HG02884 (cell line): ENCODE measurements at regions not wholly inside any gene's neighbourhood (a gene's known extent, or its start where the extent isn't known, plus 50 kb on each side); places are given as distances from the start of the nearest gene placed in this dataset.

ENCODE experiments used
- ATAC-seq: cut with Tn5 transposase; IDR thresholded peaks from one replicate; pipeline ENCODE4 v1.9.1; 2021; ENCODE audit warnings: mild to moderate bottlenecking, moderate library complexity; ENCODE audit not compliant: unreplicated experiment

GRCh38 chr2:8162552-8162951 lies 519.3 kb upstream of the ID2 start:
- ATAC-seq, result no peak

GRCh38 chr2:8165550-8165949 lies 516.3 kb upstream of the ID2 start:
- ATAC-seq, result no peak

- no peak for ATAC-seq
These were observed 513.7 kb upstream of the ID2 start for GRCh38 chr2:8168022-8168717.

DNA sequence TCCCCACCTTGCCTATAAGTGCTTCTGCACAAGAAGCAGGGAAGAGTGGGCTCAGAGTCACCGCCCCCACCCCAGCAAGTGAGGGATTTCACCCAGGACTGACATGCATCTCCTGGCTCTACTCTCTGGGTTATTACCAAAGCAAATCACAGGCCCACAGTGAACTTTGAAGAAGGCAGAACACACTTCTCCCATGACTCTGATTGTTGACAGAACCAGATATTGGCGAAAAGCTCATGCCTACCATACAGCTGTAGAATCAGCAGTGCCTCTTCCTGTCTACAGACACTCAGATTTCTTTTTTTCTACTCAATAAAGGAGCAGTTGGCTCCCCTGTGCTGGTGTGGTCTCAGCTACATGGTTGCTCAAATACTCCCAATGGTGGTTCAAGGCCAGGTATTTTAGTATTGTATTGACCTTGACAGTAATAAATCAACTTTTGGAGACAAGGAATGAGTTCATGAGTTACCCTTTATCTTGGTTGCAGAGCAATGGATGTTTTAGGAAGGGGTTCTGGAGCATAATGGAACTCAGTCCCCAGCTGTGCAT lies 512.9 kb upstream of the ID2 start:
- ATAC-seq, result no peak

DNA sequence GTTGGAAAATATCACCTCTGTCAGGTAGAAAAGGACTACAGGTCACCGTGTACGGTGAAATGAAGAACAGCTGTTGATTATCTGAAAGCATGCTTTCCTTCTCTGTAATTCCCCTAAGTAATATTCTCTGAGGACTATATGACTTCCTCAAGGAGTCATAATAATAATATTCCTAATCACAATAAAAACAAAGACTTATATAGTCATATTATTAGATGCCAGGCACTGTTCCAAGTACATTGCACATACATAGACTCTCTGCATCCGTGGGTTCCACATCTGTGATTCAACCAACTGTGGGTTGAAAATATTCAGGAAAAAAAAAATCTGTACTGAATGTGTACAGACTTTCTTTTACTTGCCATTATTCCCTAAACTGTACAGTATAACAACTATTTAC lies 512.4 kb upstream of the ID2 start:
- ATAC-seq, result no peak

DNA sequence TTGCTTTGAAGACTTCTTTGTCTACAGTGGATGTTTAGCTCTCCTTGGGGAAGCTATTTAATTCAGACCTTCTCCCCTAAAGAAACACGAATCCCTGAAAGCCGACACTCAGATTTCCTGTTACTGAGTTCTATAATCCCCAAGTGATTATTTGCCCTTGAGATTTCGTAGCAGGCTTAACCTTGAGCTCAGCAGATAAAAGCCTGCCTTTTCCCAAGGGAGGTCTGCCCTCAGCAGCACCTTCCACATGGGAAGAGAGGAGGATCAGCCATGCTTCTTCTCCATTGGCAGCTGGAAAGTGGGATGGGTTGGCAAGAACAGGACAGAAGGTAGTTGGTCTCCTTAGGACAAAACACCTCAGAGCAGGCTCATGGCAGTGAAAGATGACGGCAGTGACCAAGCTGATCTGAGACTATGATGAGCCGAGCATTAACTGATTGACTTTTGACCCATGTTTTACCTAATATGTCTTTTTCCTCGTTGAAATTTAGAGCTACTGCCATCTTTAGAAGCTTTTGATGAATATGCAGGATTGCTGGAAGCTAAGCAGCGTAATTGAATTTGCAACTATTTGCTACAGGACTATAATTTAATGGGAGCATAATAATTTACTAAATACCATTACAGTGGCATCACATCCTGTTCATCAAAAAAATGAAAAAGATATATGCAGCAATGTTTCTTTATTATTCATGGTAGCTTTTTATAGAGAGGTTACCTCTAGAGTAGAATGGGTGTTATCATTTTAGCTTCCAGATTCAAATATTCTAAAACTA lies 511.1 kb upstream of the ID2 start:
- ATAC-seq, result no peak

GRCh38 chr2:8171608-8172007 lies 510.2 kb upstream of the ID2 start:
- no peak for ATAC-seq

DNA sequence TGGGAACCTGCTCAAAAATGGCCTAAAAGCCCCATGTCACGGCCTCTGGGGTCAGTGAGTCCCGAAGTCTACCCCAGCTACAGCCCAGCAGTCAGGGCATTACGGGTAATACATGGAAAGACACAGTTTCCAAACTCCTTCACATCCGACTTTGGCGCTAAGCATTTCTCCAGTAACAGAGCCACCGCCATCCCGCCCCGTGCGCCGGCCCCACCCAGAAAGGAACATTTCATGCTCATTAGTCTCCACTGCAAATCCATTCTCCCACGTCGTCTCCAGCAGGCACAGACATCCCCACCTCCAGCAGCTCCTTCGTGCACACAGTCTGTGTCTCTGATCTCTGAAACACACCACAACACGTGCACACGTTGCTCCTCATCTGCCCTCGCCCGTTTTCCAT lies 509.2 kb upstream of the ID2 start:
- ATAC-seq, result no peak

- ATAC-seq, result no peak
These were observed 507.1 kb upstream of the ID2 start for GRCh38 chr2:8174641-8175257.

- ATAC-seq, result no peak
These were observed 505.0 kb upstream of the ID2 start for GRCh38 chr2:8176887-8177286.

- ATAC-seq, result no peak
These were observed 504.3 kb upstream of the ID2 start for GRCh38 chr2:8177566-8177965.

GRCh38 chr2:8178911-8179310 lies 502.9 kb upstream of the ID2 start:
- no peak for ATAC-seq

- ATAC-seq, result no peak
These were observed 492.5 kb upstream of the ID2 start for GRCh38 chr2:8189316-8189715.

DNA sequence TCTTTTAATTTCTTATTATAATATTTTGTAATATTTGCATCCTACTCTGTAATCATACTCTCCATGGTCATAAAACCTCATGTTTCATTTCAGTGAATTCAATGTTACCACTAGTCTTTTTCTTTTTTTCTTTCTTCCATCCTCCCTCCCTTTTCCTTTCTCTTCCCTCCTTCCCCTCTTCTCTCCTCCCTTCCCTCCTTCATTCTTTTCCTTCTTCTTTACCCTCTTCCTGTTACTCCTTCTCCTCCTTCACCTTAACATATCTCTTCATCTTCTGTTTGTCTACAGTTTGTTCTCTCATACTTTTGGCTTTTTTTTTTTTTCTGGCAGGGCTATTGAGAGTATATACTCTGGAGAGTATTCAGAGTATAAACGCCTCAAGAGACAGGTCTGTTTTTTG lies 491.6 kb upstream of the ID2 start:
- no peak for ATAC-seq

DNA sequence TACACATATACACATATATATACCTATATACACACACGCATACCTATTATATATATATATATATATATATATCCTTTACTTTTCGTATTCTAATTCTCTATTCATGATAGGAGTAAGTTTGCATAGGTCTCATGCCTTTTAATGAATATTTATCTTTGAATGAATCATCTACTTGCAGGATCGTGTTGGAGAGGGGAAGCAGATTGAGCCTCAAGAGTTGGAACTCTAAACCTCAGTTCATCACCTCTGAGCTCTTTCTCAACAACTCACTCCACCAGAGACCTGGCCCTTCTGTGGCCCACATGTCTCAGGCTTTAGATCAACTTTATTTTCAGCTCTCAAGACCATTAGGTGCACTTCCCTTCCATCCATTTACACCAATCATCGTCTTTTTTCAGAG lies 490.4 kb upstream of the ID2 start:
- ATAC-seq, result no peak

DNA sequence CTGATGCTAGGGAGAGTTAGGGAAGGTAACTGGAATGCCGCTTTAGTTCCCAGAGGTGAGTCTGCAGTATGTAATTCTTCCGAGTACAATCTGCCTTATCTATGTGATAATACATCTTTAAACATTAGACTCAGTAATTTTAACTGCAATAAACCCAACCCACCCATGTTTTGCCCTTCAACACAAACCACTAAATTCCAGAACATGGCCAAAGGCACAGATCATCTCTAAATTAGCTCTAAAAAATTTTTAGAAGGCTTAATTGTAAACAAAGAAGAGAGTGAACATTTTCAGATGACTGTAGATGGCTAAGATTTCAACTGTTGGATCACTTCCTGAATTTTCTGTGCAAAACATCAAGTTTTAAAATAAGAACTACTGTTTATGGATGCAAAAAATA lies 488.7 kb upstream of the ID2 start:
- ATAC-seq, result no peak

GRCh38 chr2:8193686-8194615 lies 487.9 kb upstream of the ID2 start:
- no peak for ATAC-seq

DNA sequence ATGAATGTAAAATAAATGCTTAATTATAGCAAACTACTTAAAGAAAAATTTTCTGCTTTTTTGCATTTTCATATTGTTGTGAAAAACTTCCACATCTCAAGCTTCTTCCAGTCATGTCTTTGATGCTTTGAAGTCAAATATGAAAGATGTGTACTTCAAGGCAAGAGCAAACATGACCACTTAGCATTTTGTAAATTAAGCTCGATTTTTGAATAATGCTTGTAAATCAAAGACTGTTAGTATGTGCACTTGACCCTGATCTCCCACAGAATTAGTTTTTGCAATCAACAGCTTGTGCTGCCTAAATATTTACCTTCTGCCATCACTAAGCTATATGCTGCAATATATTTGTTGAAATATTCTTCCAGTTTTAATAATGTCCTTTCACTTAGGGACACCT lies 486.1 kb upstream of the ID2 start:
- no peak for ATAC-seq

DNA sequence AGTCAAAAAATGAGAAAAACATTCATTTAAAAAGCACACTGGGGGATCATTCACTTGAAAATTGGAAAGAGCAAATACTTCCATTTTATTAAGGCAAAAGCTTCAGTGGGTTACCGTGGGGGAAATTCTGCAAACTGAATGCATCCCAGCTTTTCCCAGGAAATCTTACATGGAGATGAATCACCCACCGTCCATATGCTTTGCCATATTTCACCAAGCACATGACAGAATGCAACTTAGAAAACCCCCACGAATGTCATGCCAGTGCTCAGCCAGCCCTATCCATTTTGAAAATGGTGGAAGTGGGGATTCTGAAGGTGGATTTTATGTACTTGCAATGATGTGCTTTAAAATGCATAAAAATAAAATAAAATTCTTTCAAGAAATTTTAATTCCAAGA lies 485.5 kb upstream of the ID2 start:
- ATAC-seq, result no peak

DNA sequence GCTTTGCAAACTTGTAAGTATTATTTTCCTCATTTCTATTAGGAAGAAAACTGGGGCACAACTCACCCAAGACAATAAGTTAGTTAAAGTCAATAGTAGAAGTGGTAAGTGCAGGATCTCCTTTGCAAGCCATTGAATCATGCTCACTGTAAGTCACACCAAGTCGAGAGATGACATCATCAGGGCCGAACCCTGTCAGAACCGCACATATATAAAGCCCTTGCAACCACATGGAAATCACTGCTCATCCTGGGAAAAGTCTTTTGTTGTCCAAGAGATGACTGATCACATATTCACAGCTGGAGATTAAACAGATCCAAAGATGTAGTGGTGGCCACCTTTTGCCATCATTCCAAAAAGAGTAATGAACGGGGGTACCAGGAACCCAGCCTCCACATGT lies 484.8 kb upstream of the ID2 start:
- ATAC-seq, result no peak

GRCh38 chr2:8197825-8198224 lies 484.0 kb upstream of the ID2 start:
- ATAC-seq, result no peak
